Activated naive CD8-positive, alpha-beta T cell treated with anti-CD3 and anti-CD28 coated beads, Interleukin-2, amount 50 U/mL, for 24 hours (primary cell): ENCODE measurements at regions not wholly inside any gene's neighbourhood (a gene's known extent, or its start where the extent isn't known, plus 50 kb on each side); places are given as distances from the start of the nearest gene placed in this dataset.

Experiments used
- ATAC-seq: fragments of 150-1000 bp; cut with Tn5 transposase; one replicate; pipeline ENCODE4 v1.10.0; 2021
- DNase-seq: peaks from one replicate; pipeline ENCODE4 v3.0.0; 2021
- H3K27ac Mint-ChIP-seq: one replicate; pipeline ENCODE4 v1.8.0; 2021; ENCODE audit warnings: mild to moderate bottlenecking, mixed read lengths
- H3K27me3 Mint-ChIP-seq: one replicate; pipeline ENCODE4 v1.8.0; 2021; ENCODE audit warnings: mixed read lengths
- H3K36me3 Mint-ChIP-seq: one replicate; pipeline ENCODE4 v1.8.0; 2021; ENCODE audit warnings: low read depth, mixed read lengths
- H3K4me1 Mint-ChIP-seq: one replicate; pipeline ENCODE4 v1.8.0; 2021; ENCODE audit warnings: mixed read lengths
- H3K4me3 Mint-ChIP-seq: one replicate; pipeline ENCODE4 v1.8.0; 2021; ENCODE audit warnings: mild to moderate bottlenecking, moderate library complexity, mixed read lengths
- H3K9me3 Mint-ChIP-seq: one replicate; pipeline ENCODE4 v1.8.0; 2021; ENCODE audit warnings: mixed read lengths

DNA sequence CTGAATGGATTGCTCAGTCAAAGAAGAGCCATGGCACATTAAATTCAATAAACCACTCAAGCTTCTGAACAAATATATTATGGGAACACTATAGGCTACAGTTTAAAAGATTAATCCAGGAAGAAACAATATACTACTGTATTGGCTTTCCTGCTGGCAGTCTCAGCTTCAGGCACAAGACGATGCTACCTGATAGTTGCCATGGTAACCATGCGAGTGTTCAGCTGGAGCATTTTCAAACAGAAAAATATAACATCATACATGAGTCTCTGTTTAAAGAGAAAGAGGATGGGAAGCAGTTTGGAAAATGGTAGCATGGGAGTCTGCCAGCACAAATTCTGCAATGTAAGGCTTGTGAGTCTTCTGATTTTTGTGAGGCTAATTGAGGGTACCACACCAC is 65.9 kb upstream of the CPO start:
- ATAC-seq (no peak), DNase-seq (no peak)
- Mint-ChIP-seq H3K9me3 (no peaks in the 10 kb centered on the region), H3K4me1 (peaks cover 1% of the 10 kb centered on the region), H3K4me3 (no peak overlapping the region), H3K27ac (no peak overlapping the region), H3K36me3 (no peaks in the 10 kb centered on the region), H3K27me3 (no peaks in the 10 kb centered on the region)

- H3K27me3 Mint-ChIP-seq, result no peaks in the 10 kb centered on the region
- peaks cover 4% of the 10 kb centered on the region for H3K4me1 Mint-ChIP-seq
- no peaks in the 10 kb centered on the region for H3K9me3 Mint-ChIP-seq
- H3K4me3 Mint-ChIP-seq, result no peak overlapping the region
- ATAC-seq, result no peak
- DNase-seq, result no peak
- no peak overlapping the region for H3K27ac Mint-ChIP-seq
- H3K36me3 Mint-ChIP-seq, result no peaks in the 10 kb centered on the region
These were observed 63.6 kb upstream of the CPO start for GRCh38 chr2:206875701-206876100.

DNA sequence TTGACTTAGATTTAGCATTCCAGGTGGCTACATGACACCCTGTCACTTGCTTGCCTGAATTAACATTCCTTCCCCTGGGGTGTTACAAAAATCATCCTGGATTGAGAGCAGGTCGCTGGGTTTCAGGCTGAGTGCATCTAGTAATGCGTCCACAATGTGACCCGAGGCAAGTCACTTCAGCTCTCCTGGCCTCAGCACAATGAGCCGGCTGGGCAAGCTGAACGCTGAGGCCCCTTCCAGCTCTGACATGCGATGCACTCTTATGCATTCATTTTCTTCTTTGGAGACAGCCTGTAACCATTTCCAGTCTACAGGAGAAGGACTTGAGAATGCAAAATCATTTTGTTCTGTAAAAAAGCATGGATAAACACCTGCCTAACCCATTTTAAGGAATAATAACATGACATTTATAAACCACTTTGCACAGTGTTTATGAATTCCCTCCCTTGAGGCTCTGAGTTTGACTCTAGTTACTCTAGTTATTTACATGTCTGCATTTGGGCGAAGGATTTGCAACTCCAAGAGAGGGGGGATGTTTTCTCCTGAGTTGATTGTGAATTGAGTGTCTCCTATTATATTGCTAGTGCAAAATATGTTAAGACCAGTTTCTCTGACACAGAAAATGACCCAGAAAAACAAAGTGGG is 63.0 kb upstream of the CPO start:
- Mint-ChIP-seq H3K27me3 (no peaks in the 10 kb centered on the region), H3K27ac (no peak overlapping the region)
- no peak for DNase-seq

GRCh38 chr2:206881708-206882410 is 57.5 kb upstream of the CPO start:
- no peak overlapping the region for H3K27ac Mint-ChIP-seq
- peaks cover 4% of the 10 kb centered on the region for H3K4me1 Mint-ChIP-seq
- no peak overlapping the region for H3K4me3 Mint-ChIP-seq
- no peaks in the 10 kb centered on the region for H3K36me3 Mint-ChIP-seq
- H3K27me3 Mint-ChIP-seq, result no peaks in the 10 kb centered on the region
- no peaks in the 10 kb centered on the region for H3K9me3 Mint-ChIP-seq
- DNase-seq (no peak), ATAC-seq (no peak)

More for the DNA sequence above, 63.0 kb upstream of the CPO start:
- Mint-ChIP-seq H3K36me3 (no peaks in the 10 kb centered on the region), H3K4me3 (no peak overlapping the region), H3K9me3 (no peaks in the 10 kb centered on the region), H3K4me1 (peaks cover 4% of the 10 kb centered on the region)
- ATAC-seq, result no peak

DNA sequence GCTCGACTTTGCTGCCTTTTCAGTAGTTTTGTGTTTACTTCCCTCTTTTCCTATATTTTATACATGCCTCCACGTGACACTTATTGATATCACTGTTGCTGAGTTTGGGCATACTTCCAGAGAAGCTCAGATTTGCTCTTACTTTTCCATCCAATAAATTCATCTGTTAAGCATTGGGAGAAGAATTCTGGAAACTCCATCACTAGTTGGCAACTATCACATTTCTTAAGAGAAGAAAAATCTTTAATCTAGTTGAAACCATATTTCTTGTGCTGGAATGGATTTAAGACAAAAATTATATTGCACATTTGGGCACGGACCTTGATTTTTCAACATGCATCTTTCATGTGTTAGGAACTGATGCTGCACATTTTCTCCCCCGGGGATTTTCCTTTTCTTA is 52.6 kb upstream of the CPO start:
- H3K27me3 Mint-ChIP-seq, result no peaks in the 10 kb centered on the region
- ATAC-seq, result no peak
- no peak overlapping the region for H3K4me3 Mint-ChIP-seq
- H3K36me3 Mint-ChIP-seq, result peaks cover 2% of the 10 kb centered on the region
- no peak for DNase-seq
- H3K4me1 Mint-ChIP-seq, result no peaks in the 10 kb centered on the region
- H3K9me3 Mint-ChIP-seq, result no peaks in the 10 kb centered on the region
- H3K27ac Mint-ChIP-seq, result no peak overlapping the region

DNA sequence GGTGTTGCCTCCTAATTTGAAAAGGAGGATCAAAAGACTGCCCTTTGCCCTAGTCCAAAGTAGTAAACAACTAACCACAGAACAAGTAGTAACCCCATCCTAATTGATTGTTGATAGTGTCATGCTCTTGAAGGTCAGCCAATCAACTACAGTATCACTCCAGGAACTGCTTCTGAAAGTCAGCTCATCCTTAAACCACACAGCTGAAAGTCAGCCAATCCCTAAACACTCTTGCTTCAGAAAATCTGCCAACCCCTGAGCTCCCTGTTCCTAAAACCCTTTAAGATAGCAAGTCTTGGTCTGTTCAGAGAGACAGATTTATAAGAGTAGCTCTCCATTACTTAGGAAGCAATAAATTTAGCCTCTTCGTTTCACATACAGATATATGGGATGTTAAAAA is 51.6 kb upstream of the CPO start:
- Mint-ChIP-seq H3K27ac (no peak overlapping the region), H3K36me3 (peaks cover 2% of the 10 kb centered on the region), H3K4me3 (no peak overlapping the region), H3K4me1 (no peaks in the 10 kb centered on the region), H3K9me3 (no peaks in the 10 kb centered on the region), H3K27me3 (no peaks in the 10 kb centered on the region)
- DNase-seq, result no peak
- no peak for ATAC-seq
